ENCODE measurements at regions not wholly inside any gene's neighbourhood (a gene's known extent, or its start where the extent isn't known, plus 50 kb on each side); places are given as distances from the start of the nearest gene placed in this dataset.

DNA sequence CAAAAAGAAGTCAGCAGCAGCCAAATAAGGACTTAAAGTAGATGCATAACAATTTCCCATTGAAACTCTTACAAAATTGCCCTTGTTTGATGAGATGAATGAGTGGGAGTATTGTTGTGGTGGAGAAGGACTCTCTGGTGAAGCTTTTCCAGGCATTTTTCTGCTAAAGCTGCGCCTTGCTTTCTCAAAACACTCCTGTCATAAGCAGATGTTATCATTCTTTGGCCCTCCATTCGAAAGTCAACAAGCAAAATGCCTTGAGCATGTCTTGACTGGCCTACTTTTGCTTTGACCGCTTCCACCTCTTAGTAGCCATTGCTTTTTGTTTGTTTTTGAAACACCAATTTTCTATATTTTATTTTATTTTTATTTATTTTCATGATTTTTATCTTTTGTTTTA lies 340.9 kb upstream of the FGF13 start:
- TF ChIP-seq, protein P1, sequence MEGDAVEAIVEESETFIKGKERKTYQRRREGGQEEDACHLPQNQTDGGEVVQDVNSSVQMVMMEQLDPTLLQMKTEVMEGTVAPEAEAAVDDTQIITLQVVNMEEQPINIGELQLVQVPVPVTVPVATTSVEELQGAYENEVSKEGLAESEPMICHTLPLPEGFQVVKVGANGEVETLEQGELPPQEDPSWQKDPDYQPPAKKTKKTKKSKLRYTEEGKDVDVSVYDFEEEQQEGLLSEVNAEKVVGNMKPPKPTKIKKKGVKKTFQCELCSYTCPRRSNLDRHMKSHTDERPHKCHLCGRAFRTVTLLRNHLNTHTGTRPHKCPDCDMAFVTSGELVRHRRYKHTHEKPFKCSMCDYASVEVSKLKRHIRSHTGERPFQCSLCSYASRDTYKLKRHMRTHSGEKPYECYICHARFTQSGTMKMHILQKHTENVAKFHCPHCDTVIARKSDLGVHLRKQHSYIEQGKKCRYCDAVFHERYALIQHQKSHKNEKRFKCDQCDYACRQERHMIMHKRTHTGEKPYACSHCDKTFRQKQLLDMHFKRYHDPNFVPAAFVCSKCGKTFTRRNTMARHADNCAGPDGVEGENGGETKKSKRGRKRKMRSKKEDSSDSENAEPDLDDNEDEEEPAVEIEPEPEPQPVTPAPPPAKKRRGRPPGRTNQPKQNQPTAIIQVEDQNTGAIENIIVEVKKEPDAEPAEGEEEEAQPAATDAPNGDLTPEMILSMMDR (IDR thresholded peaks at IDR 0.05) = no peak
- TF ChIP-seq POLR2A (IDR thresholded peaks at IDR 0.05) (no peak), POLR2AphosphoS5 (IDR thresholded peaks at IDR 0.05) (no peak)

All from breast epithelium (tissue), 3 donors.